ENCODE measurements at regions not wholly inside any gene's neighbourhood (a gene's known extent, or its start where the extent isn't known, plus 50 kb on each side); places are given as distances from the start of the nearest gene placed in this dataset.

DNA sequence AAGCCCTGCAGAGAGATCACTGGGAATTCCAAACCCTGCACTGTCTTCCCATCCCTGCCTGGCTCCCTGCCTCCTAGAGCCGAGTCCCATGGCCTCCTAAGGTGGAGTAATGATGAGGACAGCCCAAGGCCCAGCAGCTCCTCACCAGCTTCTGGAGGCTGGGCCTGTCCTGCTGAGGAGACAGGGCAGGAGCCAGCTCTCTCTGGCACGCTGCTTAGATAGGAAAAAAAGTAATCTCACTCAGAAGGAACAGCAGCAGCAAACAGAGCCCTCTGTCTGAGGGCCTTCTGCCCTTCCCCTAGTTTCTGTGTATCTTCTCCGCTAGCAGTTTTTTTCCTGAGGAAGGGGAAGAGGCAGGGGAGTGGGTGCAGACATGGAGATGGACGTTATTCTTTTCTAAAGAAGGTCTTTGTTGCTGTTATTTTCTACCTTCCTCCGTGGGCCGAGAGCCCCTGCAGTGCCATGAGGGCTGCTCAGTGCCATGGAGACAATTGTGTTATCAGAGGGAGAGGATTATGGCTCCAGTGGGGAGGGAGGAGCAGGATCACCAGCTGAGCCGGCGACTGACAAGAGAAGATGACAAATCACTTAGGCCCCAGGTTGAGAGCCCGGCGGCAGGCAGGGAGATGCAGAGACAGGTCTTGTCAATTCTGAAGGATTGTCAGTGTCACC is 315.3 kb downstream of the BUD13 start:
- TF ChIP-seq CTCF (IDR thresholded peaks at IDR 0.05; ENCODE audit: low read depth, low read length) (no peak), EZH2phosphoT487 (IDR thresholded peaks at IDR 0.05; ENCODE audit: low read depth) (no peak)

Measured in OCI-LY3 (cell line).